BLaER1 treated with 17β-estradiol and CSF1 and Interleukin-3, amounts not matched to agents 10 nM and 100 nM (cell line): ENCODE measurements at regions not wholly inside any gene's neighbourhood (a gene's known extent, or its start where the extent isn't known, plus 50 kb on each side); places are given as distances from the start of the nearest gene placed in this dataset.

Experiments used
- H3K27ac ChIP-seq, 11 experiments: shearing (Covaris generic); formaldehyde crosslinking; 2 replicates each; pipeline ENCODE4 v1.8.1; 2022
- H3K27me3 ChIP-seq, 11 experiments: shearing (Covaris generic); formaldehyde crosslinking; 2 replicates each; pipeline ENCODE4 v1.8.1; 2022
- H3K36me3 ChIP-seq, 11 experiments: shearing (Covaris generic); formaldehyde crosslinking; 2 replicates each; pipeline ENCODE4 v1.8.1; 2022
- H3K4me1 ChIP-seq, 10 experiments: shearing (Covaris generic); formaldehyde crosslinking; 2 replicates each; pipeline ENCODE4 v1.8.1; 2022
- H3K4me2 ChIP-seq, 11 experiments: shearing (Covaris generic); formaldehyde crosslinking; 2 replicates each; pipeline ENCODE4 v1.8.1; 2022
- H3K4me3 ChIP-seq, 10 experiments: shearing (Covaris generic); formaldehyde crosslinking; 2 replicates each; pipeline ENCODE4 v1.8.1; 2022
- H3K9ac ChIP-seq, 11 experiments: shearing (Covaris generic); formaldehyde crosslinking; 2 replicates each; pipeline ENCODE4 v1.8.1; 2022
- H3K9me3 ChIP-seq, 11 experiments: shearing (Covaris generic); formaldehyde crosslinking; replicated peaks in 1 of 11; 2 replicates each; pipeline ENCODE4 v1.8.1; 2022
- H4K20me1 ChIP-seq, 11 experiments: shearing (Covaris generic); formaldehyde crosslinking; 2 replicates each; pipeline ENCODE4 v1.8.1; 2022
- Cebpa-rat ChIP-seq, 11 experiments: shearing (Covaris generic); IDR thresholded peaks; 2 replicates each; pipeline ENCODE4 v1.8.1; 2022

DNA sequence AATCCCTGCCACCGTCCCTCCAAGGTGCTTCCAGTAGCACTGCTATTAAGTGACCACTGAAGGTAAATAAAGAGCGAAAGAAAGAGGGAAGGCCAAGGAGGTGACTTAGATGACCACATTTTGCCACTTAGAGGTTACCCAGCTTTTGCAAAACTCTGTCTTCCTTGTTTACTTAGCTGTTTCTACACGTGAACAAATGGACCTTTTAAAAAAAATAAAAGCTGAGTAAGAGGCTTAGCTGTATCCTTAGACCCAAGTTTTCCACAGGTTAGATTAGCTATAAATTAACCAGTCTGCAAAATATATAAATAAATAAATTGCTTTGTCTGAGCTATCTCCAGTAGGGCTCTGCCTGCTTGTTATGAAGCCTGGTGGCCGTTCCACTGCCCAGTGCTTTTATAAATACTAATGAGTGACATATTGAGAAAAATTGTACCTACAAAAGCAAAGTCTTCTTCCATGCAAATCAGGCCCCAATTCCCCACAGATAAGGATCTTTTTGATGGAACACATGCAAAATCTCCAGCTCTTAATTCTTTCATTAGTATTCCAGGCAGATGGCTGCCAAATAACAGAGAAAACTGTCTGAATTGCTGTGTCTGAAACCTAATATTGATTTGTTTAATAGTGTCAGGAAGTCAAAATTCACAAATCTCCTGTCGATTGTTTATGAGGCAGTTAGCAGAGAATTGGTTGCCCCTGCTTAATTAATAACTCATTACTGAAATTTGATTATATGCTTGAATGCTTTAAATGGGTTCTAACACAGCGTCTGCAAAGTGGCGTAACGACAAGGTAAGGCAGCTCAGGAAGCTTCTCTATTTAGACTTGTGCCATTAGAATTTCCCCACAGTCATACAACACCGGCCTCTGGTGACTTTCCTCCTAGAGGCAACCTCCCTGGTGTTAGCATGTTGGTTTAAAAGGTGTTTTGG lies 176.7 kb downstream of the EMX2 start:
- peaks cover 0 to 13% (median 7%) of the 10 kb centered on the region in 11 experiments; a peak in 7 of 22 replicates for H3K9me3 ChIP-seq
- no peaks in the 10 kb centered on the region for H3K36me3 ChIP-seq
- no peak for TF ChIP-seq Cebpa-rat (IDR thresholded peaks at IDR 0.05)
- no peak overlapping the region for H3K4me2 ChIP-seq
- H3K27me3 ChIP-seq: no peaks in the 10 kb centered on the region
- H3K4me3 ChIP-seq: no peak overlapping the region
- no peaks in the 10 kb centered on the region for H3K4me1 ChIP-seq
- H3K27ac ChIP-seq: no peak overlapping the region
- no peaks in the 10 kb centered on the region for H4K20me1 ChIP-seq
- no peak overlapping the region for H3K9ac ChIP-seq

DNA sequence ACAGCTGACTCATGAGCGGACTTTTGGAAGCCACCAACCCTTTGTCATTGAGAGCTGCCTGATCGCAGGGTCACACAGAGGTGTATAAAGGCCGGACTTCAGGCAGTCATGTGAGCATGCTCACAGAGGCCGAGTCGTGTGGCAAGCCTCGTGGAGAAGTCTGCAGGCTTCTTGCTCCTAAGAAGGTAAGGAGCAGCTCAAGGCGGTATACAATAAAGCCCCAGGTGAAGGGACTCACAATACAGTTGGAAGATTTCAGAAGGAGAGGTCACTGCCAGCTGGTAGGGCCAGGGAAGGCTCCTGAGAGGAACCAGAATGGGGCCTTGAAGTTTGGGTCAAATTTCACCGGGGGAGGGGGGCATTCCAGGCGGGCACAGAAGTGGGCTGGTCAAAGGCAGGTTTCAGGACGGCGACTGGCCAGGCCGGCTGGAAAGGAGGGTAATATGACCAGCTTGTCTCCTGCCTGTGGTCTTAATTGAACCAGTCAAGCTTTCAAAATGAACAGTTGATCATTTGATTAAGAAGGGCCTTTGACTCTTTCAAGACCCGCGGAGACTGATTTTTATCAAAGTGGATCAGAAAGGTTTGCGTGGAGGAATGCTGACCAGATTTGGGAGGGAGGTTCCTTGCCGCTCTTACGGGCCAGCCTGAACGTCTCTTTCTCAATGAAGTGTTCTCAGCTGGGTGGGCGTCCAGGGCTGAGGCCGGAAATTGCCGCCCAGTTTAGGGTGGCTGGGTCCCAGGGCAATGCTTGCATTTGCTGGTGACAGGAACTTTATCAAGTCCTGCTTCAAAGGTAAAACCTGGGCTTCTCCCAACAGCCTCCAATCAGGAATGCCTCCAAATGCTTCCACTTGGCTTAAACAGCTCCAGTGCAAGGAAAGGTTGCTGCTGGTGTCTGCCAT lies 178.6 kb downstream of the EMX2 start:
- TF ChIP-seq Cebpa-rat (IDR thresholded peaks at IDR 0.05): no peak
- Histone ChIP-seq H3K27ac (no peak overlapping the region), H3K9ac (no peak overlapping the region)

DNA sequence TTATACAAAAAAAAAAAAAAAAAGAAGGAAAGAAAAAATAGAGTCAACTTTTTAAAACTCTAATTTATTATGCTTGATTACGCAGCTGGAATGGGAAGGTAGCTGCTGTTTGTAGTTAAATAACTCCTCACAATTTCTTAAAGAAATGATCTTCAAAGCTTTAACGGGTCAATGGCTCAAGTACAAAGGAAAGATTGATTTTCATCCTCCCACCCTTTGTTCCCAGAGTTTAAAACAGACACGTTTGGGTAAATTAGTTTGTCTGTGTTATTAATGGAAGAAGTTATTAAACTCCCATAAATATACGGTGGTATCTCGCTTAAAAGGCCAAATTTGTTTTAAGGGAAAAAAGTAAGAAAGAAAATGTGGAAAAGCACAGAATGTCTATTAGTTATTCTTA lies 179.3 kb downstream of the EMX2 start:
- H3K9me3 ChIP-seq: peaks cover 0 to 11% (median 4%) of the 10 kb centered on the region in 11 experiments; a peak in 6 of 22 replicates
- no peak overlapping the region for H3K4me3 ChIP-seq
- H3K4me1 ChIP-seq: no peaks in the 10 kb centered on the region
- H4K20me1 ChIP-seq: no peaks in the 10 kb centered on the region
- H3K36me3 ChIP-seq: no peaks in the 10 kb centered on the region
- H3K4me2 ChIP-seq: no peak overlapping the region
- no peak overlapping the region for H3K9ac ChIP-seq
- TF ChIP-seq Cebpa-rat (IDR thresholded peaks at IDR 0.05): no peak
- H3K27ac ChIP-seq: no peak overlapping the region
- no peaks in the 10 kb centered on the region for H3K27me3 ChIP-seq

More for the DNA sequence above, 178.6 kb downstream of the EMX2 start:
- Histone ChIP-seq H3K4me2 (no peak overlapping the region), H3K9me3 (peaks cover 0 to 11% (median 4%) of the 10 kb centered on the region in 11 experiments; a peak in 6 of 22 replicates), H3K4me3 (no peak overlapping the region), H4K20me1 (no peaks in the 10 kb centered on the region), H3K36me3 (no peaks in the 10 kb centered on the region), H3K27me3 (no peaks in the 10 kb centered on the region), H3K4me1 (no peaks in the 10 kb centered on the region)

DNA sequence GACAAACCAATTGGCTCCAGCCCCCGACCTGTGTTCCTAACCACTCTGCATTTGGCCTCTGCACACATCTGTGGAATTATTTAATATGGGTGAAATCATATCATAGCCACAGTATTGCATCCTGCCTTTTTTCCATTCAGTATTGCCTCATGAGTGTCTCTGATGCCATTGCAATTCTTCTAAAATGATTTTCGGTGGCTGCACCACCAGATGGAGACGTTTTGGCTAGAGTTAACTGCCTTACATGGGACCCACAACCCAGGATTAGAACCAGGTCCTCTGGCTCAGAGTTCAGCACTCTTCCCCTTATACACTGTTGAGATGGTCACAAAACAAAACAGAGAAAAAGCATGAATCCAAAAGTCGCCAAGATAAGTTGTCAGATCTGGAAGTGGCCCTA lies 180.8 kb downstream of the EMX2 start:
- Histone ChIP-seq H4K20me1 (no peaks in the 10 kb centered on the region; a peak in 1 of 22 replicates), H3K27ac (no peak overlapping the region), H3K4me3 (no peak overlapping the region), H3K4me2 (no peak overlapping the region), H3K36me3 (no peaks in the 10 kb centered on the region), H3K9me3 (0 out of 22 replicates have a peak, but pooled peaks cover 0 to 8% (median 0%) of the 10 kb centered on the region in 11 experiments), H3K27me3 (no peaks in the 10 kb centered on the region), H3K9ac (no peak overlapping the region), H3K4me1 (no peaks in the 10 kb centered on the region)
- no peak for TF ChIP-seq Cebpa-rat (IDR thresholded peaks at IDR 0.05)

DNA sequence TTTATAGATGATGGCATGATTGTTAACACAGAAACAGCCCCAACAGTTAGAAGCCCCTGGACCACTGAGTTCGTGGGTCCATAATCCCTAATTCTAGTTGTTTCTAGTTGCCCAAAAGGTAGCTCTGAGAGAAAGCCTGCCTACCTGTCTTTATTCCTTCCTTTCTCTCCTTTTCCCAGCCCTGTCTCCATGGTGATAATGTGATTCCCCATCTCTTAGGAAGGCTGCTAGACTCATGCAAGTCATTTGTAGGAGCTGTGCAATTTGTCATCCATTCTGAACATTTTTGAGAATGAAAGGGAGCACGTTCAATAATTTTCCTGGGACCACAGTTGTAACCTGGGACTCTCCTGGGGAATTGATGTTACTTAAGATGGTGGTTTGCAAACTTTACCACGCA lies 183.4 kb downstream of the EMX2 start:
- no peaks in the 10 kb centered on the region for H3K27me3 ChIP-seq
- H3K4me1 ChIP-seq: no peaks in the 10 kb centered on the region
- H3K9me3 ChIP-seq: 0 out of 22 replicates have a peak, but pooled peaks cover 0 to 10% (median 0%) of the 10 kb centered on the region in 11 experiments
- no peak overlapping the region for H3K9ac ChIP-seq
- H3K27ac ChIP-seq: no peak overlapping the region
- no peak overlapping the region for H3K4me3 ChIP-seq
- no peaks in the 10 kb centered on the region for H3K36me3 ChIP-seq
- no peak for TF ChIP-seq Cebpa-rat (IDR thresholded peaks at IDR 0.05)
- no peaks in the 10 kb centered on the region; a peak in 1 of 22 replicates for H4K20me1 ChIP-seq
- H3K4me2 ChIP-seq: no peak overlapping the region

DNA sequence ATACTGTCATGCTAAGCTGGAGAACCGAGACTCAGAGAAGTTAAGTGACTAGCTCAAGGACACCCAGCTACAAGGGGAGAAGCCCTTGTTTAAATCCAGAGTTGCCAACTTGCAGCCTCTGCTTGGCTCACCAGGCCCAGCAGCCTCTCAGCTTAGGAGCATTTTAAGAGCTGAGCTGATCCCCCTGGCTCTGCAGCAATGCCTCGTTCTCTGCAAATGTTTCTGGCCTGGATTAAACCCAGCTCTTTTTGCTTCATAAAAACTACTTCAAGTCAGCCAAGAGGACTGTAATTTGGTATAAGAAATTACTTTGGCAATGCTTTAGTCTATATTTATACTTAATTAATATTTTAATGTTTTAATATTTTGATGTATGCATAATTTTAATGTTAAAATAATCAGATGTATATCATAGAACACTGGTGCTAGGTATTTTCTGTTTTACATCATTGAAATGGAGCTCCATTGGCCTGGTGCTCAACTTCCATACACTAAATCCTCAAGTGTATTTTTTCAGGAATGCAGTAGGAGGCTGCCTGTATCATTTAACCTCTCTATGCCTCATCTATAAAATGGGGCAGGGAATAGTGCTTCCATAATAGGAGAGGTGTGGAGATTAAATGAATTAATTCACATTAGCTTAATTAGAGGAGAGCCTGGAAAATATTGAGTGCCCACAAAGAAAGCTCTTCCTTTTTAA lies 184.2 kb downstream of the EMX2 start:
- no peak overlapping the region for H3K9ac ChIP-seq
- H3K27me3 ChIP-seq: no peaks in the 10 kb centered on the region
- no peaks in the 10 kb centered on the region for H3K36me3 ChIP-seq
- H4K20me1 ChIP-seq: no peaks in the 10 kb centered on the region; a peak in 1 of 22 replicates
- 0 out of 22 replicates have a peak, but pooled peaks cover 0 to 10% (median 0%) of the 10 kb centered on the region in 11 experiments for H3K9me3 ChIP-seq
- TF ChIP-seq Cebpa-rat (IDR thresholded peaks at IDR 0.05): no peak
- no peak overlapping the region for H3K4me3 ChIP-seq
- H3K27ac ChIP-seq: no peak overlapping the region
- H3K4me1 ChIP-seq: no peaks in the 10 kb centered on the region
- no peak overlapping the region for H3K4me2 ChIP-seq

DNA sequence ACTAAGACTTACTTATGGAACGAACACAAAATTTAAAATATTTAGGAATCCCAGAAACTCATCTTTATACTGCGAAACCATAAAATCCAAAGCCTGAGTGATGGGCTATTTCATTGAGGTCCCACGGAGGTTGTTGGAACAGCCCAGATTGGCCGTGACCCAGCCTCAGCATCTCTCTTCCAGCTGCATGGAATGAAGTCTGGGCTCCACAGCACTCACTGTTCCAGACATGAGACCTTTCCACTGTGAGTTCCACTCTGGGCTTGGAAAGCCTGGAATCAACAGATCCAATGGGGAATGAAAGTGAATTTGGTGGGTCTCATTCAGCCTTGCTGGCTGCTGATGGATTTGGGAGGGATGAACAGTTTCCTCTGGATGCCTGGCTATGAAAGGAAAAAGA lies 184.9 kb downstream of the EMX2 start:
- H3K9ac ChIP-seq: no peak overlapping the region
- 0 out of 22 replicates have a peak, but pooled peaks cover 0 to 5% (median 0%) of the 10 kb centered on the region in 11 experiments for H3K27me3 ChIP-seq
- H3K27ac ChIP-seq: no peak overlapping the region
- no peak overlapping the region for H3K4me2 ChIP-seq
- no peaks in the 10 kb centered on the region; a peak in 1 of 22 replicates for H4K20me1 ChIP-seq
- H3K36me3 ChIP-seq: no peaks in the 10 kb centered on the region
- no peaks in the 10 kb centered on the region for H3K4me1 ChIP-seq
- H3K9me3 ChIP-seq: 0 out of 22 replicates have a peak, but pooled peaks cover 0 to 10% (median 0%) of the 10 kb centered on the region in 11 experiments
- no peak overlapping the region for H3K4me3 ChIP-seq
- TF ChIP-seq Cebpa-rat (IDR thresholded peaks at IDR 0.05): no peak

DNA sequence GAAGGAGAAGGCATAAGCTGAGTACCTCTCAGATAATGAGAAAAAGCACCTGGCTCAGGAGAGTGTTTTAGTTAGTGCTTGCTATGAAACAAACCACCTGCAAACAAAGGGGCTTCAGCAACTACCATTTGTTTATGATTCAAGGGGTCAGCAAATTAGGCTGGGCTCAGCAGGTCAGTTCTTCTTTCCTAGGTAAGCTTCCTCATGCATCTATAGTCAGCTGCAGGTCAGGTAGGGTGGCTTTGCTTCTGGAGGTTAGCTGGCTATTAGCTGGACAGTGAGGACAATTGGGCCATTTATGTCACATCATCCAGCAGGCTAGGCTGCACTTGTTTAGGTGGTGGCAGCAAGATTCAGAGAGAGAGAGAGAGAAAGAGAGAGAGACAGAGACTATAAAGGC lies 185.5 kb downstream of the EMX2 start:
- Histone ChIP-seq H3K36me3 (no peaks in the 10 kb centered on the region), H3K4me1 (no peaks in the 10 kb centered on the region), H3K27me3 (0 out of 22 replicates have a peak, but pooled peaks cover 0 to 6% (median 0%) of the 10 kb centered on the region in 11 experiments), H3K4me3 (no peak overlapping the region), H3K9me3 (0 out of 22 replicates have a peak, but pooled peaks cover 0 to 10% (median 0%) of the 10 kb centered on the region in 11 experiments), H3K27ac (no peak overlapping the region), H3K9ac (no peak overlapping the region), H3K4me2 (no peak overlapping the region), H4K20me1 (no peaks in the 10 kb centered on the region; a peak in 1 of 22 replicates)
- no peak for TF ChIP-seq Cebpa-rat (IDR thresholded peaks at IDR 0.05)
